GM21786 (cell line): ENCODE measurements at regions not wholly inside any gene's neighbourhood (a gene's known extent, or its start where the extent isn't known, plus 50 kb on each side); places are given as distances from the start of the nearest gene placed in this dataset.
"Not testable (repeated sequence)": the region's sequence is repeated elsewhere in the genome, so short reads cannot be mapped to it uniquely, and the experiment has no call there.

Experiments
- ATAC-seq: cut with Tn5 transposase; IDR thresholded peaks from one replicate; pipeline ENCODE4 v1.9.1; 2021; ENCODE audit not compliant: unreplicated experiment

DNA sequence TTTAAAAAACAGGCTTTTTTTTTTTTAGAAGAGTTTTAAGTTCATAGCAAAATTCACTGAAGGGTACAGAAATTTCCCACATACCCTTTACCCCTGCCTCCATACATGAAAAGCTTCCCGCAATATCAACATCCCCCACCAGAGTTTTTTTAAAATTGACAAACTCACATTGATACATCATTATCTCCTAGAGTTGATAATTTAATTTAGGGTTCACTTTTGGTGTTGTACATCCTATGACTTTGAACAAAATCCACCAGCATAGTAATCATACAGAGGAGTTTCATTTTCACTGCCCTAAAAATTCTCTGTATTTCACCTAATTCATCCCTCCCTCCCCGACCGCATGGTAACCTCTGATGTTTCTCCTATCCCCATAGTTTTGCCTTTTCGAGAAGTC is 53.6 kb upstream of the KCNK2 start:
- no peak for ATAC-seq

DNA sequence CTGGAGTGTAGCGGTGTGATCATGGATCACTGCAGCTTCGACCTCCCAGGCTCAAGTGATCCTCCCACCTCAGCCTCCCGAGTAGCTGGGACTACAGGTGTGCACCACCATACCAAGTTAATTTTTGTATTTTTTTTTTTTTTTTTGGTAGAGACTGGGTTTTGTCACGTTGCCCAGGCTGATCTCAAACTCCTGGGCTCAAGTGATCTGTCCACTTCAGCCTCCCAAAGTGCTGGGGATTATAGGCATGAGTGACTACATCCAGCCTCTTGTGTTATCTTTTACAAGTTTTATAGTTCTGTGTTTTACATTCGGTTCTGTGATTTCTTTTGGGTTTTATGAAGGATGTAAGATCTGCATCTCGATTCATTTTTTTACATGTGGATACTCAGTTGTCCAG is 52.0 kb upstream of the KCNK2 start:
- ATAC-seq: not testable (repeated sequence)

DNA sequence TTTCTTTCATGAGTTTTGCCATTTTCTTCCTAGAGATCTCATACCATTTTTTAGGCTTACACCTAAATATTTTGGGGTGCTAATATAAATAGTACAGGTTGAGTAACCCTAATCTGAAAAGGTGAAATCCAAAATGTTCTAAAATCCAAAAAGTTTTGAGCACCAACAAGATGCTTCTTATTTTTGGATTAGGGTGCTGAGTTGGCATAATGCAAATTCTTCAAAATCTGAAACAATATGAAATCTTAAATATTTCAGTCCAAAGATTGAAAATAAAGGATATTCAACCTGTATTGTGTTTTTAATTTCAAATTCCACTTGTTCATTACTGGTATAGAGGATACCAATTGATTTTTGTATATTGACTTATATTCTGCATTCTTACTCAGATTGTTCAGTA is 51.1 kb upstream of the KCNK2 start:
- ATAC-seq: no peak
